Choroid plexus epithelial cell (primary cell): ENCODE measurements at regions not wholly inside any gene's neighbourhood (a gene's known extent, or its start where the extent isn't known, plus 50 kb on each side); places are given as distances from the start of the nearest gene placed in this dataset.
A peak's percentile ranks its signal among the peaks of the same experiment; 100 is the strongest.

Experiments
- DNase-seq: peaks from one replicate; pipeline ENCODE4 v3.0.0-alpha.2; 2010; ENCODE audit warnings: low read depth
- H3K4me3 ChIP-seq: 2 replicates; pipeline ENCODE4 v1.5.1; 2011; ENCODE audit warnings: low read depth, mild to moderate bottlenecking, control low read depth, low read length, moderate library complexity
- CTCF ChIP-seq: conservative IDR thresholded peaks from 2 replicates; pipeline ENCODE4 v1.5.1; 2011; ENCODE audit warnings: low read depth, mild to moderate bottlenecking, control low read depth, inconsistent platforms, low read length, moderate library complexity

DNA sequence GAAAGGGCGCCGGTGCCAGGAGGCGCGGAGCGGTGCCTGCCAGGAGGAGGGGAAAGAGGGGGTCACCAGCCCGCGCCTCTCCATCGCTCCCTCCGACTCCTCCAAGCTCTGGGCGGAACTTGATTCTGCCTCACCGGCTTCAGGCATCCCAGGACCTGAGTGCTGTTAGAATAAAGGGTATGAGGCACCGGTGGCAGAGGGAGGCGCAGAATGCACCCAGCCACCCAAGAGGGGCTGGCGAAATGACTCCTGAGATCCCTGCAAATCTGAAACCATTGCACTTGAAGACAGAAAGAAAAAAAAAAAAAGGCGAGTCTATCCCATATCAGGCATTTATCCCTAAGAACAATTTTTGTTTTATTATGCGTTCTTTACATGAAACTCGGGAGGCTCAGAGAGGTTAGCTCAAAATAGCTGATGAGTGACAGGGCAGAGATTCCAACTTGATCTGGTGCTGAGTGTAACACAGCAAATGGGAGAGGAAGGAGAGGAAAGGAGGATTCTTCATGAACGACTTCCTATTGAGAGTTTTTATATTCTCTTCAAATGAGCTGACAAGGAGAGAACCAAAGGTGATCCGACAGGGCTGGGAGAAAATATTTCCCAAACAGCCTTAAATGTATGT, 157.0 kb upstream of the FRMD4B start:
- no peak for DNase-seq
- TF ChIP-seq CTCF, result no peak
- H3K4me3 ChIP-seq, result no peak overlapping the region

DNA sequence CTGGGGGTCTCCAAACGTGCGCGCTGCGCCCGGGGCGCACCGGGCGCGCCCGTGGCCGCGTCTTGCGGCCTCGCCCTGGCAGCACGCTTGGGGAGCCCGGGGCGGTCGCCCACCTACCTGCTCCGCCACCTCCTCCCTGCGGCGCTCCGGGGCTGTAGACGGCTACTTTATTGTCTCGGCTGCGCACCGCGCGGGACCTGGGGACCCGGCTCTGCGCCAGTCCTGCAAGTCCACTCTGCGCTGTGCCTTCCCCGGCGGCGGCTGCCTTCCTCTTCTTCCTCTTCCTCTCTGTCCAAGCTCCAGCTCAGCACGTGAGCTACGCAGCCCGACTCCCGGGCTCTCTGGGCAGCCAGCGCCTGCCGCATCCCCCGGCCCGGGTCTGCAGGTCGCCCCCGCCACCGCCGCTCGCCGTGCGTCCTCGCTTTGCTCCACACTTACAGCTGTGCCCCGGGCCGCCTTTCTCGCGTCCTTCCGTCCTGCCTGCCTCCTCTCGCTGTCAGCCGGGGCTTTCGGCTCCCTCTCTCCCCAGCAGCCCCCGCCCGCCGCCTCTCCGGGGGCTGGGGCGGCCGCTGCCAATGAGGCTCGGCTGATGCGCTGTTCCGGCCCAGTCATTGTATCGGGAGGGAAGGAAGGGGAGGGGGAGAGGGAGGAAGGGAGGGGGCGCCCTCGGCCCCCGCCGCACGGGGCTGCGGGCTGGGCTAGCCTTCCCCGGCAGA, 156.4 kb upstream of the FRMD4B start:
- no peak overlapping the region for H3K4me3 ChIP-seq
- no peak for DNase-seq
- no peak for TF ChIP-seq CTCF

GRCh38 chr3:69541711-69542088, 155.8 kb upstream of the FRMD4B start:
- DNase-seq, result peak; percentile 15
- no peak overlapping the region for H3K4me3 ChIP-seq
- TF ChIP-seq CTCF, result no peak

DNA sequence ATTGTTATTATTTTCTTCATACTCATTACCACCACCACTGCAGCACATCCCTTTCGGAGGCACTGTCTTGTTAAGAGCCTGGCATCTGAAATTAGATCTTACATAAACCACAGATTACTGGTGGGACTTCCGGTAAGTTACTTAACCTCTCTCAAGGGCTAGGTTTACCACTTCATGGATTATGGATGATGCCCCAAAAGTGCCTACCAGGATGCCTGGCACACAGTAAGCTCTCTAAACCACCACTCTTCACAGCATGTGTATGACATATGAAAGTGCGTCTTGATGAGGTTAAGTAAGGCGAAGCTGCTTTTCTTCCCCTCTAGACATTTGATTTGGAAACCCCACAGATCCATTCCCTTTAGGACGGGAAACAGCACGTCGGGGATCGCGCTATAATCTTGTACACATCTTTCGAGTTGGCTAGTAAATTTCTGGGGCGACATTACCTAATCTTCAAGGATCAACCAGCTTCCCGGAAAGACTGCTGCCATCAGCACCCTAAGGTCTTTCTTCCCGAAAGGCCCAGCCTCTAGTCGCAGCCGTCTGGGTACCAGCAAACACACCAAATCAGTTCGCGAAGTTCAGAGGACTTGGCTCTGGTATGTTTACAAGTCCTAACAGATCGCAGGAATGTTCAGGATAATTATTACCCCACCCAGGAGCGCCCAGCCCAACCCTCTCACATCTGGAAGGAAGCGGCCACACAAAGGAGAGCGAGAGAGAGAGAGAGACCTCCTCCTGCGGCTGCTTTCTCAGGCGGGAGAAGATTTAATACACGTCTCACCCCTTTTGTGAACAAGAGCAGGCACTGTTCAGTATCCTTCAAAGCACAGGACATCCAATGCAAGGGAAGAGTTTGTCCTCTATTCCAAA, 155.1 kb upstream of the FRMD4B start:
- DNase-seq, result no peak
- H3K4me3 ChIP-seq, result no peak overlapping the region
- no peak for TF ChIP-seq CTCF

DNA sequence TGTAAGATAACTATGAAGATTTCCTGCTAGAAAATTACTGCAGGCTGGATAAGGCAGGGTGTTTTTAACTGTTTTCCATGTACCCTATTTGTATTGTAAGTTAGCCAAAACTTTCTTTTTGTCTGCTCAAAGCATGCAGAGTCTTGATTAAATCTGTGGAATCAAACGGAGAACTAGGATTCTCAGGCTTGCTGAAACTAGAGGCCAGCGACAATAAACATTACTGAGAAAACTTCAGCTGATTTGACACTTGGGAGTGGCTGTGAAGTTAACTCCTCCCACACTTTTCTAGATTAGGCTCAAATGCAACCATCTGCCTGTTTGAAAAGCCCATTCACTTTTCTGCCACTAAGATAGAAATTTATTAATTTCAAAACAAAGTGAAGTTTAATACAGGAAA, 153.2 kb upstream of the FRMD4B start:
- no peak overlapping the region for H3K4me3 ChIP-seq
- no peak for DNase-seq
- no peak for TF ChIP-seq CTCF

- no peak for TF ChIP-seq CTCF
- no peak for DNase-seq
- H3K4me3 ChIP-seq, result no peak overlapping the region
Measured at GRCh38 chr3:69538281-69538680, 152.4 kb upstream of the FRMD4B start.
